ENCODE measurements at regions not wholly inside any gene's neighbourhood (a gene's known extent, or its start where the extent isn't known, plus 50 kb on each side); places are given as distances from the start of the nearest gene placed in this dataset.
"Not testable (repeated sequence)": the region's sequence is repeated elsewhere in the genome, so short reads cannot be mapped to it uniquely, and the experiment has no call there.

DNA sequence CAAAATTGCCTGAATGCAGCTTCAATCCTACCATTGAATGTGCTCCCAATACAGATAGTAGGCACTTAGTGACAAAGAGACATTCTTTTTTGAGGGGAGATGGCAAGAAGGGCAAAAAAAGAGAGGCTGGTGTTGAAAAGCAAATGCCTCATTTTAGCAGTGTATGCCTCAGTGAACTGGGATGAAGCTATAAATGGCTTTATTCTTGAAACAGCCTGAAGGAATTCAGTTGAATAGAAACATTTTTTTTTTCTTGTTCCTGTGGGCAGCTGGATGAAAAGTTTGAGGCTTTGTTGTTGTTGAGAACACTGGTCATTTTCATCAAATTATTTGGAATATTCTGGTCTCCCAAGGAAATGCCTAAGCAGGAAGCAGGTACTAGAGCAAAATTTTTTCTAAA lies 228.9 kb downstream of the RNF144A start:
- DNase-seq, result no peak
- no peak for ATAC-seq

- no peak for ATAC-seq
Measured at GRCh38 chr2:7154656-7155055, 237.4 kb downstream of the RNF144A start.

DNA sequence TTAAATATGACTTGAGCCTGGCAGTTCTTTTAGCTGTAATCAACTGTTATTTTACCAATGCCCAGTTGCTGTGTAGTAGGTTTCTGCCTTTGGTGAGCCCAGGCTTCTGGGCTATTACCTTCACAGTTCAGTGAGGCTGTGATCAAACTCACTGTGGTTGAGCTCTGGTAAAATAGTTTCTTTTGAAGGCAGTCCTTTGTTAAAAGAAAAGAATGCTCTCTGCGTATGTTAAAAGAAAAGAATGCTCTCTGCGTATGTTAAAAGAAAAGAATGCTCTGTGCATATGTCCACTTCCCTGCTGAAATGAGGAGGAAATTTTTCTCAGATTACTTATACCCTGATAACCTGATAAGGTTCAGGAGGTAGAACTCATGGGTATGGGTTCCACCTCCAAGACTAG lies 244.3 kb downstream of the RNF144A start:
- ATAC-seq, result no peak
- DNase-seq, result no peak

More at GRCh38 chr2:7154656-7155055, 237.4 kb downstream of the RNF144A start:
- no peak for DNase-seq

GRCh38 chr2:7165736-7166135 lies 248.5 kb downstream of the RNF144A start:
- no peak for ATAC-seq

DNA sequence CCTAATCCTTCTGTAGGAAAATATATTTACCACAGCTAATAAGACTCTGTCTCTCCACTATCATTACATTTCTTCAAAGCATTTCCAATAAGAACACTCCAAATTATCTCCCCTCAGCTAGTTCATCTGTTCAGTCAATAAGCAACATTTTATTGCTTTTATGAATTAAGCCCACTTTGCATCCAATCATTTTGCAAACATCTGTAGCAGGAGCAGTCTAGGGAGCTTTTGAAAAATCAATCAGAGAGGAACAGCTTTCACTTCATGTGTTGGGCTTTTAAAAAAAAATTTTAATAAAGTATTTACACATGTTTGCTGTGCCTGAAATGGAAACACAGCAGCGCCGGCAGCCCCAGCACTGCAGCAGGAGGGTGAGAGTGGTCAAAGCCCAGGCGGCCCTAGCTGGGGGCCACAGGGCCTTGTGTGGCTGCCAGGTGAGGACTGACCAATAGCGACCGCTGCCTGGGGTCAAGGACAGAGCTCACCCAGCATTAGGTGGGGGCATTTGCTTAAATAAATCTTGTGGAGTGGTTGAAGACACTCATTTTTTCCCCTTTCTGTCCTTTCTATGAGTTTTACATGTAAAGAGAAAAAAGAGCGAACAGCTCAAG lies 250.7 kb downstream of the RNF144A start:
- ATAC-seq, result no peak

More at GRCh38 chr2:7165736-7166135, 248.5 kb downstream of the RNF144A start:
- DNase-seq, result no peak

GRCh38 chr2:7169593-7169992 lies 252.4 kb downstream of the RNF144A start:
- ATAC-seq, result no peak
- DNase-seq, result no peak

More for the DNA sequence above, 250.7 kb downstream of the RNF144A start:
- DNase-seq, result no peak

DNA sequence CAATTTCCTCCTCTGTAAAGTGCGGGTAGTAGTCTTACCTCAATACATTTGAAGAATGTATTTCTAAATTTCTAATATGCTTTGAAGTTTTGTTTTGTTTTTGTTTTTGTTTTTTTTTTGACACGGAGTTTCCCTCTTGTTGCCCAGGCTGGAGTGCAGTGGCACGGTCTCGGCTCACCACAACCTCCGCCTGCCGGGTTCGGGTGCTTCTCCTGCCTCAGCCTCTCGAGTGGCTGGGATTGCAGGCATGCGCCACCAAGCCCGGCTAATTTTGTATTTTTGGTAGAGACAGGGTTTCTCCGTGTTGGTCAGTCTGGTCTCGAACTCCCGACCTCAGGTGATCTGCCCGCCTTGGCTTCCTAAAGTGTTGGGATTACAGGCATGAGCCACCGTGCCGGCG lies 261.8 kb downstream of the RNF144A start:
- not testable (repeated sequence) for DNase-seq, ATAC-seq

DNA sequence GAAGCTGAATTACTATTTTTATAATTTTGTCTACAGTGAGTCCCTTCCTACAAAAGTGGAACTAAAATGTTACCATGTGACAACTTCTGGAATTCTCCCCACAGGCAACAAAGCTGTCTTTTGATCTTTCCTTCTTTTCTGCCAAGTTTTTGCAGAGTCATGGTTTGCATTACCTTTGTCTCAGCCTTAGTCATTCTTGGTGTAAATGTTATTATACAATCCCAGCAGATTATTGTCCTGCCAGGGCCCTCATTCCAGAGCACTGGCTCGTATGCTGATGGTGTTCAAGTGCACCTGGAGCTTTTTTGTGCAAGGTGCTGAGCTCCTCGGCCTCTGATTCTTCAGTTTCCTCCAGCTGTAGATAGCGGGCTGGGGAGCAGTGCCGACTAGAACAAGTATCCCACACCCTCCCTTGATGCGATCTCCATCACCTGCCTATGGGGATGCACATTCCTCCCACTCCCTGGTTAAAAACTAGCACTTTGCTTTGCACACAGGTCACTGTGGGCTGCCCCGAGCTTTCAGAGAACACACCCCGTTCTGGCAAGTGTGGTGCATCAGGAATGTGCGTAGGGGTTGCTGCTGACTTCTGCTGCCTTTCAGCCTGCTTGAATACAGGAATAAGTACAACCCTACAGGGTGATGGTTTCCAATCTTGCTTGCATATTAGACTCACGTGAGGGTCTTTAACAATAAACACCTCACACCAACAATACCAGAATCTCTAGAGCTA lies 263.6 kb downstream of the RNF144A start:
- no peak for ATAC-seq
- no peak for DNase-seq

DNA sequence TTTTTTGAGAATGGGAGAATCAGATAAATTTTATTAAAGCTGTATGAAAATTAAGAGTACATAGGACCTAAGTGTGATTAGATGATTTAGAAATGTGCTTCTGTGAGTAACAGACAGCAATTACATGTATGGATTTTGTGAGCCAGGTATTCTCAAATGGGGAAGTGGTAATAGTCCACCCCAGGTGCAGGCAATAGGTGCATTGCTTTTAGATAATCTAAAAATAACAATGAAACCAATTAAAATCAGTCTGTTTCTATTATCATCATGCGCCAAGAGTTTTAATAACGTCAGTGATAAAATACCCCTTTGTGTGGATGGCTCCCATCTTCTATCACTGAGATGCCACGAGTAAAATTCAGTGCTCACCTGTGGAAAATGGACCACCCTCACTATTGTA lies 265.3 kb downstream of the RNF144A start:
- no peak for DNase-seq
- no peak for ATAC-seq

DNA sequence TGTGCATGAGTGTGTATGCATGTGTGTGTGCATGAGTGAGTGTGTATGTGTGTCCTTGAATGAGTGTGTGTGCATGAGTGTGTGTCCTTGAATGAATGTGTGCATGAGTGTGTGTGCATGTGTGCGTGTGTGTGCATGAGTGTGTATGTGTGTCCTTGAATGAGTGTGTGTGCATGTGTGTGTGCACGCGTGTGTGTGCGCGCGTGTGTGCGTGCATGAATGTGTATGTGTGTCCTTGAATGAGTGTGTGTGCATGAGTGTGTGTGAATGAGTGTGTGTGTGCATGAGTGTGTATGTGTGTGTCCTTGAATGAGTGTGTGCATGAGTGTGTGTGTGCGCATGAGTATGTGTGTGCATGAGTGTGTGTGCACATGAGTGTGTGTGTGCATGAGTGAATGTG lies 271.9 kb downstream of the RNF144A start:
- ATAC-seq (no peak), DNase-seq (no peak)

GRCh38 chr2:7190587-7191324 lies 273.5 kb downstream of the RNF144A start:
- no peak for DNase-seq
- peak; percentile 61 for ATAC-seq

- ATAC-seq, result no peak
- DNase-seq, result no peak
Measured at GRCh38 chr2:7191932-7192331, 274.7 kb downstream of the RNF144A start.

- DNase-seq, result no peak
- no peak for ATAC-seq
Measured at GRCh38 chr2:7193457-7193856, 276.2 kb downstream of the RNF144A start.

GRCh38 chr2:7194950-7195349 lies 277.7 kb downstream of the RNF144A start:
- ATAC-seq, result no peak
- no peak for DNase-seq

DNA sequence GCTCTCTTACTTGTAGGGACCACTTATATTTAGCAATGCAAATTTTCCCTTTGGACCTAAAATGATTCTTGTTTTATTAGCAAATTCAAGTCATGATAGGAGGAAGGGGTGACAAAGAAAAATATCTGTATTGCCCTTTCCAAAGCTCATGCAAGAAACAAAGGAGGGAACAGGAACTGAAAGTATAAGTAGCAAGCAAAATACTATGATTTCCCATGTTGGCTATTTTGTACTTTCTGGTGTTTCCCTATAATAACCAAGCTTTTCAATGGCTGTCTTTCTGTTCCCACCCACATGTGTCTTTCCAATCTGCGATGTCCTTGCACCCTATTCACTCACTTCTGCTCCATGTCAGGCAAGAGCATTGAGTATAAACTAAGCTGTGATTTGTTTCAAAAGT lies 279.7 kb downstream of the RNF144A start:
- ATAC-seq (no peak), DNase-seq (no peak)

DNA sequence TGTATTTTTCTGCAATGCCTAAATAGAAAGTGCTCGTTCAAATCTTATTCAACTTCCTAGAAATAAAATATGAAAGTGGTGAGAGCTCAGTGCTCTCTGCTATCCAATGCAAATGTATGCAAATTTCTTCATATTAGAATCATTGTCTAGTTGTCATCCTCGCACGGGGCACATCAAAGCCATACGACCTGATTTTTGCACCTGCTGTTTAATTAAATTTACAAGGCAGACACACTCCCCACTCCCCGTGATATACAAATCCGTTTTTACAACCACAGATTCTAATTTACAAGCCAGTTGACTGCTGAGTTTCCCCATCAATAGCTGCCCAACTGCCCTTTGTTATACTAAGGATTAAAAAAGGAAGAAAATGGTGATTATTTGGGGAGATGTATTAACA lies 284.6 kb downstream of the RNF144A start:
- ATAC-seq (no peak), DNase-seq (no peak)

GRCh38 chr2:7203056-7203467 lies 285.9 kb downstream of the RNF144A start:
- DNase-seq (peak; percentile 62), ATAC-seq (peak; percentile 28)

DNA sequence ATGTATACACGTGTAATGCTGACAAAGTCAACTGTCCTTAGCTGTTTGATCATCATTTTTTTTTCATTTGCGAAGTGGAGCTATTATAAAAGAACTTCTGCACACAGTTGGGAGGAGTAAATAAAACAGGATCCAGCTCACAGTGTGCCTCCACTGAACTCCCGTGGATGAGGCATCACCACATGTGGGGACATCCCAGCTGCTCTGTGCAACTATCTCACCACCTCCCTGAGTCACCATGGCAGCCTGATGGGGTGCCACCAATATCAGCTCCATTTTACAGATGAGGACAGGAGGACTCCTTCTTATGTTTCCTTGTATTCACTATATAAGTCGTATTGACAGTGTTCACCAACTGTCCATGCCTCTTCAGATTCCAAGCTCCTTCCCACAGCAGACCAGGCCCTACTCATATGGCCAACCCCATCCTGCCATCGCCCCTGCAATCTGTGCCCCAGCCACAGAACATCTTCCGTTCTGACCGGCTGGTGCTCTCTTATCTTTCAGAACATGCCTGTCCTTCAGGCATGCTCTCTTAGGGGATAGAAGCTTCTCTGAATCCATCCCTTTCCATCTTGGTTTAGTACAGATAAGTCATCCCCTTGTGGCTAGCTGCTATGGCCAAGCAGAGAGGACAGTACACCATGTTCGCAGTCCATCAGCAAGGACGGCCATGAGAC lies 288.1 kb downstream of the RNF144A start:
- DNase-seq (no peak), ATAC-seq (no peak)

- DNase-seq (no peak), ATAC-seq (no peak)
Measured at GRCh38 chr2:7206111-7206810, 289.0 kb downstream of the RNF144A start.

DNA sequence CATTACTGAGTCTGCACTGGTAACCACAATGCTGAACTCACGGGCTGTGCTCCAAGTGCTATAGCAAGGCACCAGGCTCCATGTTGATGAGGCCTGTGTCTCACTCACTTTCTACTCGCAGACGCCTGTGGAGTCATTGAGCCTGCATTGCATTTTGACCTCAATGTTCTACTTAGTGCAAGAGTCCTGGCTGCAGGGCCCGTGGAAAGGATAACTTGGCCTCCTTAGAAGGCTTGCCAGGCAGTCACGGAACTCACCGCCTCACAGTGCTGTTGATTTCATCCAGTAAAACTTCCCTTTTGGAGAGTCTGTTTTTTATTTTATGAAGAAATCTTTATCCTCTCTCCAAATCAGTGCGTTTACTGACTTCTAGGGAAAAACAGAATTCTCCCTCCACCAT lies 290.4 kb downstream of the RNF144A start:
- DNase-seq, result no peak
- no peak for ATAC-seq

- no peak for ATAC-seq
- no peak for DNase-seq
Measured at GRCh38 chr2:7209757-7210555, 292.7 kb downstream of the RNF144A start.
